Amniotic stem cell (primary cell): ENCODE measurements at regions not wholly inside any gene's neighbourhood (a gene's known extent, or its start where the extent isn't known, plus 50 kb on each side); places are given as distances from the start of the nearest gene placed in this dataset.

Source experiments
- DNase-seq: peaks from one replicate; lab custom pipeline; 2025; lab: John Stamatoyannopoulos, UW

DNA sequence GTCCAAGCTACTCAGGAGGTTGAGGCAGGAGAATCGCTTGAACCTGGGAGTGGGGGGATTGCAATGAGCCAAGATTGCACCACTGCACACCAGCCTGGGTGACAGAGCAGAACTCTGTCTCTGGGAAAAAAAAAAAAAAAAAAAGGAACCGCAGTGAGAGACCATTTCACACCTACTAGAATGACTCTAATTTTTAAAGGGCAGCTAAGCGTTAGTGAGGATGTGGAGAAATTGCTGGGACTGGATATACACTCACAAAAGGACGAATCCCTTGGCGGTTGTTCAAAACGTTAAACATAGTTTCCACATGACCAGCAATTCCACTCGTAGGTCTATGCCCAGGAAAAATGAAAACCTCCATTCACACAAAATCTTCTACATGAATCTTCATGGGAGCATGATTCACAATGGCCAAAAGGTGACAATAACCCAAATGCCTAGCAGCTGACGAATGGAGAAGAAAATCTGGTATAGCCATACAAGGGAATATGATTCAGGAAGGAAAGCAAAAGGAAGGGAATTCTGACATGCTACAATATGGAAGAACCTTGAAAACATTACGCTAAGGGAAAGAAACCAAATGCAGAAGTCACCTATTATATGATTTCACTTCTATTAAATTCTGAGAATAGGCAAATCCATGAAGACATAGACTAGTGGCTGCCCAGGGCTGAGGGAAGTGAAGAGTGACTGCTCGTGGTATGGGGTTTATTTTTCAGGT, 127.0 kb downstream of the CHSY1 start:
- DNase-seq = peak; percentile 84

DNA sequence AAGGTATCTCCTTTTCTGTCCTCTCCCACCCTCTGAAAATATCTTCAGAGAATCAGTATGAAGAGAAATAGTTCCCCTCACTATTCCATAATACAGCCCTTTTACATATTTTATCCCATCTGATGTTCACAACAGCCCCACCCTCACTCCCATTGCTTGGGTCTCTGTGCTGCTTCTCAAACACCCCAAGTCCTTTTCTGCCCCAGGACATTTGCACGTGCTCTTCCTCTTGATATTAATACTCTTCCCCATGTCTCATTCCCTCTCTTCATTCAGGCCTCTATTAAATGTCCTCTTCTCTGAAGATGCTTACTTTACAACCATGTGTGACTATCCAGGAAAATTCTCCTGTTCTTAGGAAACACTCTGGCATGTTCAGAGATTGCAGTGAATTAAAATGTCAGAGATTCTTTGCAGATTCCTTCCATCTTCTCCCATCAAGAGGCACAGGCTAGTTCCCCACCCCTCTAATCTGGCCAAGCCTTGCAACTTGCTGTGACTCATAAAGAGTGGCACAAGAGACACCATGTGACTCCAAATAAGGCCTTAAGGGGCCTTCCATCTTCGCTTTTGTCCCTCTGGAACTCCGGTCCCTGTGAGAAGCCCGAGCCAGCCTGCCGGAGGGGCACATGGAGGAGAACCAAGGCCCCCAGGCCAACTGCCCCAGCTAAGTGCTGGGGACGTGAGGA, 128.5 kb downstream of the CHSY1 start:
- no peak for DNase-seq

- no peak for DNase-seq
Observed at GRCh38 chr15:101122806-101123205, 129.0 kb downstream of the CHSY1 start.

DNA sequence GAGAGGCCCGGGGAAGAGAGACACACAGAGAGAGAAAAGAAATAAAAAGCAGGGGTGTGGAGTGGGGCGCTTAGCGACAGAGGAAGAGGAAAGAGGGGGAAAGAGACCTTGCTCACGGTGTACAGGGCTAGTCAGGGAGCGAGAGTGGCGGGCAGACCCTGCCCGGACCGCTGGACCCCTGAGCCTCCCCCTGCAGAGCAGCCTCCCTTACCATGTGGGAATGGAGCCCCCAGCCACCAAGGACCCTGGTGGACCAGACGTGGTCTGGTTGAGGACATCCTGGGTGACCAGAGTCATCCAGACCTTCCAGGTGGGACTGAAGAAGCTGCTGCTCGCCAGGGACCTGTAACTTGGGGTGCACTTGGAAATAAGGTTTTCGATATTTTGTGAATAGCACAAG, 129.6 kb downstream of the CHSY1 start:
- no peak for DNase-seq

GRCh38 chr15:101121511-101122090, 130.2 kb downstream of the CHSY1 start:
- DNase-seq = no peak

- no peak for DNase-seq
Observed at GRCh38 chr15:101120987-101121386, 130.9 kb downstream of the CHSY1 start.

- DNase-seq = no peak
Observed at GRCh38 chr15:101120473-101120872, 131.4 kb downstream of the CHSY1 start.
